Kidney (tissue), 13 donors: ENCODE measurements at regions not wholly inside any gene's neighbourhood (a gene's known extent, or its start where the extent isn't known, plus 50 kb on each side); places are given as distances from the start of the nearest gene placed in this dataset.

Experiments
- DNase-seq, 5 donors: peaks; one replicate each; pipeline ENCODE4 v3.0.0-alpha.2; 2013 to 2020
- FAIRE-seq: peaks from 2 replicates; lab custom pipeline; 2012; peaks lifted over from hg19 to GRCh38; lab: Jason Lieb, UNC
- H3K27ac ChIP-seq, 2 donors: one replicate each; pipeline ENCODE4 v1.7.0; 2013; ENCODE audit warnings: low read depth in 2 of 2, low read length in 2 of 2, inconsistent platforms in 1 of 2
- H3K27me3 ChIP-seq: one replicate; pipeline ENCODE4 v1.7.1; 2013; ENCODE audit warnings: low read length, inconsistent platforms; ENCODE audit not compliant: control insufficient read depth, insufficient read depth
- H3K36me3 ChIP-seq, 3 donors: one replicate each; pipeline versions ENCODE4 v1.7.0 to v1.7.1; 2013; ENCODE audit warnings: low read length in 3 of 3, control low read depth in 1 of 3, inconsistent platforms in 1 of 3; ENCODE audit not compliant: insufficient read depth in 3 of 3, control insufficient read depth in 2 of 3
- H3K4me1 ChIP-seq, 3 donors: one replicate each; pipeline versions ENCODE4 v1.7.0 to v1.7.1; 2013; ENCODE audit warnings: low read length in 3 of 3, inconsistent platforms in 1 of 3, low read depth in 1 of 3; ENCODE audit not compliant: control insufficient read depth in 2 of 3, insufficient read depth in 2 of 3
- H3K4me3 ChIP-seq, 3 donors: one replicate each; pipeline versions ENCODE4 v1.7.0 to v1.8.1; 2013; ENCODE audit warnings: low read length in 3 of 3, control low read depth in 1 of 3, inconsistent platforms in 1 of 3
- H3K9ac ChIP-seq, 3 donors: one replicate each; pipeline versions ENCODE4 v1.7.0 to v1.7.1; 2013; ENCODE audit warnings: low read length in 3 of 3, control low read depth in 1 of 3, inconsistent platforms in 1 of 3
- H3K9me3 ChIP-seq, 3 donors: one replicate each; pipeline versions ENCODE4 v1.7.0 to v1.7.1; 2013; ENCODE audit warnings: low read length in 3 of 3, control low read depth in 1 of 3, inconsistent platforms in 1 of 3; ENCODE audit not compliant: control insufficient read depth in 2 of 3, insufficient read depth in 1 of 3
- intact Hi-C: fragments of 100-400 bp; cut with DNase I; formaldehyde crosslinking; loops from one replicate; pipeline ENCODE4 v1.11.1; 2022
- TF ChIP-seq, protein P1 (sequence below): IDR thresholded peaks from 3 replicates; pipeline ENCODE4 v1.5.1; 2012; ENCODE audit warnings: mild to moderate bottlenecking, moderate library complexity, borderline replicate concordance; ENCODE audit not compliant: insufficient read depth; ENCODE audit errors: extremely low read depth
- donor health status: control.
- donor health status: control.
- donor health status: control.
- donor health status: control.
- donor health status: control.
- donor health status: DM: yes; HTN: yes; CAD: no.
- donor health status: Normal renal cell carcinoma (clear cell type).

DNA sequence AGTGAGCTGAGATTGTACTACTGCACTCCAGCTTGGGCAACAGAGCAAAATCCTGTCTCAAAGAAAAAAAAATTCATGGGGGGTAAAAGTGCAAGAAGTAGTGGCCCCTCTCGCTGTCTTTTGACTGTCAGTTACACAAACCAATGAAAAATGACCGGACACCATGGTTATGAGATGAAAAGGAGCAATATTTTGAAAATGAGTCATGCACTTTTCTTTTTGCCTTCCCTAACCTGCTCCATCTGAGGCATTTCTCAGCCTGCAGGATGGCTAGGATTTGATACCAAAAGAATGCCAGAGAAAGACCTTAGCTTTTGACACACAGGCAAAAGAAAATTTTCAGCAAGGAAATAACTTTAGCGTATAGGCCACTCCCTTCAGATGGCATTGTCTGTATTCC lies 181.7 kb upstream of the ARID1B start:
- H3K9me3 ChIP-seq = no peaks in the 10 kb centered on the region
- no peaks in the 10 kb centered on the region for H3K36me3 ChIP-seq
- no peak overlapping the region for H3K4me3 ChIP-seq
- H3K9ac ChIP-seq = no peak overlapping the region
- H3K27me3 ChIP-seq = no peaks in the 10 kb centered on the region
- no peak for FAIRE-seq
- no peak overlapping the region for H3K27ac ChIP-seq
- no peak for DNase-seq
- intact Hi-C loops = no loop called here
- TF ChIP-seq, protein P1, sequence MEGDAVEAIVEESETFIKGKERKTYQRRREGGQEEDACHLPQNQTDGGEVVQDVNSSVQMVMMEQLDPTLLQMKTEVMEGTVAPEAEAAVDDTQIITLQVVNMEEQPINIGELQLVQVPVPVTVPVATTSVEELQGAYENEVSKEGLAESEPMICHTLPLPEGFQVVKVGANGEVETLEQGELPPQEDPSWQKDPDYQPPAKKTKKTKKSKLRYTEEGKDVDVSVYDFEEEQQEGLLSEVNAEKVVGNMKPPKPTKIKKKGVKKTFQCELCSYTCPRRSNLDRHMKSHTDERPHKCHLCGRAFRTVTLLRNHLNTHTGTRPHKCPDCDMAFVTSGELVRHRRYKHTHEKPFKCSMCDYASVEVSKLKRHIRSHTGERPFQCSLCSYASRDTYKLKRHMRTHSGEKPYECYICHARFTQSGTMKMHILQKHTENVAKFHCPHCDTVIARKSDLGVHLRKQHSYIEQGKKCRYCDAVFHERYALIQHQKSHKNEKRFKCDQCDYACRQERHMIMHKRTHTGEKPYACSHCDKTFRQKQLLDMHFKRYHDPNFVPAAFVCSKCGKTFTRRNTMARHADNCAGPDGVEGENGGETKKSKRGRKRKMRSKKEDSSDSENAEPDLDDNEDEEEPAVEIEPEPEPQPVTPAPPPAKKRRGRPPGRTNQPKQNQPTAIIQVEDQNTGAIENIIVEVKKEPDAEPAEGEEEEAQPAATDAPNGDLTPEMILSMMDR = no peak
- no peaks in the 10 kb centered on the region for H3K4me1 ChIP-seq

- no peaks in the 10 kb centered on the region for H3K4me1 ChIP-seq
- FAIRE-seq (no peak), DNase-seq (no peak)
- no peak overlapping the region for H3K4me3 ChIP-seq
- H3K9ac ChIP-seq = no peak overlapping the region
- no peaks in the 10 kb centered on the region for H3K9me3 ChIP-seq
- TF ChIP-seq, protein P1 = no peak
- no peaks in the 10 kb centered on the region for H3K27me3 ChIP-seq
- H3K27ac ChIP-seq = no peak overlapping the region
- intact Hi-C loops = no loop called here
- H3K36me3 ChIP-seq = no peaks in the 10 kb centered on the region
These were observed 183.3 kb upstream of the ARID1B start for GRCh38 chr6:156593893-156594292.

DNA sequence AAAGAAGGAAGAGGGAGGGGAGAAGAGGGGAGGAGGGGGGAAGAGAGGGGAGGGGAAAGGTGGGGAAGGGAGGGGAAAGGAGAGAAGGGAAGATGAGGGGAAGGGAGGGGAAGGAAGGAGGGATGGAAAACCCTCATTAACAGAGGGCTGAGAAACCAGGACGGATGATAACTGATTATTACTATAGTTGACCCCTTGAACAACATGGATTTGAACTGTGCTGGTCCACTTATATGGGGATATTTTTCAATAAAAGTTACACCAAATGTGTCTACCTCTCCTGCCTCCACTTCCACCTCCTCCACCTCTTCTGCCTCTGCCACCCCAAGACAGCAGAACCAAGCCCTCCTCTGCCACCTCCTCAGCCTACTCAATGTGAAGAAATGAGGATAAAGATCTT lies 184.1 kb upstream of the ARID1B start:
- no peaks in the 10 kb centered on the region for H3K27me3 ChIP-seq
- intact Hi-C loops = no loop called here
- no peak overlapping the region for H3K27ac ChIP-seq
- H3K4me3 ChIP-seq = no peak overlapping the region
- no peak overlapping the region for H3K9ac ChIP-seq
- FAIRE-seq (no peak), DNase-seq (no peak)
- H3K36me3 ChIP-seq = no peaks in the 10 kb centered on the region
- H3K9me3 ChIP-seq = no peaks in the 10 kb centered on the region
- TF ChIP-seq, protein P1 = no peak
- H3K4me1 ChIP-seq = no peaks in the 10 kb centered on the region

GRCh38 chr6:156590482-156590881 lies 186.7 kb upstream of the ARID1B start:
- TF ChIP-seq, protein P1 = no peak
- H3K4me1 ChIP-seq = no peaks in the 10 kb centered on the region
- H3K27ac ChIP-seq = no peak overlapping the region
- peaks cover 0 to 3% (median 0%) of the 10 kb centered on the region in 3 donors for H3K9me3 ChIP-seq
- no peaks in the 10 kb centered on the region for H3K36me3 ChIP-seq
- intact Hi-C loops = no loop called here
- no peak overlapping the region for H3K4me3 ChIP-seq
- no peak for DNase-seq
- H3K9ac ChIP-seq = no peak overlapping the region
- FAIRE-seq = no peak
- H3K27me3 ChIP-seq = no peaks in the 10 kb centered on the region
